ENCODE measurements at regions not wholly inside any gene's neighbourhood (a gene's known extent, or its start where the extent isn't known, plus 50 kb on each side); places are given as distances from the start of the nearest gene placed in this dataset.

DNA sequence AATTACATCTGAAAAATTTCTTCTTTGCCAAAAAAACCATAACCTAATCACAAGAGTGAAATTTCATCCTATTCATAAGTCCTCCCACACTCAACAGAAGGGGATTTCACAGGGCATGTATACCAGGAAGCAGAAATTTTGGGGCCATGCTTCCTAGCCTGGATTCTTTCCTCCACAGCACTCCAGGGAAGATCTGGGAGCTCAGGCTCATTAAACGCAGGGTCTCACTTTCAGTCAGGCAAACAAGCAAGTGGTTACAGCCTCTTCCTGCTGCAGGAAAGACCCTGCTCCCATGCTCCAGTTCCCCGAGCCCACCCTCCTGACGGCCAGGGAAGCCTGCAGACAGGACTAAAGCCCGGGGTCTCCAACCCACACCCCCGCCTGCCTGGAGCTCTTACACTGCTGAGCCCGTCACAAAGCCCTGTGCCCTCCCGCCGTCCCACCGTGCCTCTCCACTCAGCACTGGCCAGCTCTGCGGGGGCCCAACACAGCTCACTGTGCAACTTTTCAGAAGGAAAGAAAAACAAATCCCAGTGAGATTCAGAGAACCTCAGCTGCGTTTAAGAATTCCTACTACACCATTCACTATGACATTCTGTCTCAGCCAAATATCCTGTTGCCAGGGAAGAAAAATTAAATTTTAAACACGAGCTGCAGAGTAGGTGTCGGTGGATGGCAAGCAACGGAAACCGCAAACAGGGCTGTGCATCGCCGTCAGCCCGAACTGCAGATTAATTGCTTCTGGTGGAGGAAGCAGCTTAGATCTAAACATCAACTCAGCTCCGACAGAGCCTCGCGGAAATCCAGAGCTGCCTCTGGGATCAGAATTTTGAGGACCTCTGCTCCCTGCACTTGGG lies 106.7 kb upstream of the SFSWAP start:
- TF ChIP-seq CTCF (optimal IDR thresholded peaks at IDR 0.05 in 1 of 3, IDR thresholded peaks at IDR 0.05 in 1 of 3, conservative IDR thresholded peaks at IDR 0.05 in 1 of 3; ENCODE audit: extremely low read depth in 1 of 3, insufficient read depth in 2 of 3, low read length in 3 of 3), result no peak
- TF ChIP-seq EZH2 (IDR thresholded peaks at IDR 0.05; ENCODE audit: low read length), result no peak

All from keratinocyte (primary cell).